Vagina (tissue), 2 donors: ENCODE measurements at regions not wholly inside any gene's neighbourhood (a gene's known extent, or its start where the extent isn't known, plus 50 kb on each side); places are given as distances from the start of the nearest gene placed in this dataset.

ENCODE experiments used
- POLR2A ChIP-seq, 2 donors: fragments of 450-650 bp; IDR thresholded peaks; one replicate each; pipeline ENCODE4 v1.6.1; 2017; ENCODE audit warnings: antibody characterized with exemption in 2 of 2, mild to moderate bottlenecking in 2 of 2, moderate library complexity in 2 of 2
- TF ChIP-seq, protein P1 (sequence below), 3 experiments: fragments of 450-650 bp in 2 of 3; fragments of 200-600 bp in 1 of 3; sonication (generic) in 1 of 3; IDR thresholded peaks; one replicate each; pipeline ENCODE4 v1.5.1; 2017 to 2019; ENCODE audit warnings: antibody characterized with exemption in 3 of 3, mild to moderate bottlenecking in 2 of 3, moderate library complexity in 2 of 3

DNA sequence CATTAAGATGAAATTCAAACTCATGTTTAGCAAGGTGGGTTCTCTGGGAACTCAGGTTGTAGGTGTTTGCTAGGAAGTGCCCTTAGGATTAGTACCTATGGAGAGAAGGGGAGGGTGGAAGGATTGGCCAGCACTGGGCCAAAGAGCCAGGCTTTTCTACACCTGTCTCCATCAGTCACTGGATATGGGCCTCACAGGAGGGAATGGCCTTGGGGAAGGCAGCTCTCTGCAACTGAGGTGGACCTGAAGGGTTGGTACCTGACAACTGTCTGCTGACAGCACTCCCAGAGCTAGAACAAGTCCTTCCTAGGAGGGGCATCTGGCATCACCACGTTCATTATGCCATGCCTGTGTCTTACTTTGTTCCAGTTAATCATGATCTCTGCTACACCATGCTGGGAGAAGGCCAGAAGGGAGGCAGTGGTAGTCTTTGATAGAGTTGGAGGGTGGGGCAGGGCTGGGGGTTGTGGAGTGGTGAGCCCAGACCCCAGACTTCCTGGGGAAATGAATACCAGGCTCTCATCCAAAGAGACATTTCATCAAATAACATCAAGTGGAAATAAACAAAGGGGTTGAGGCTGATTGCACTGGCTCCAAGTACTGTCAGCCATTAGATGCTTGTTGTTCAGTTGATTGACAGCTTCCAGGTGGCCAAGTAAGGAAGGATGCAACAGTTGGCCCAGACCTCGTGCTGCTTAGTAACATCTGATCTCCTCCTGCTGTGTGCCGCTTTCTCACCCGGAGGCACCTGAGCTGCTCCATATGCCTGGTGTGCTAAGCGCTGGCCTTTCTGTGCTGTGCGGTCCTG, 70.6 kb upstream of the PIK3CG start:
- TF ChIP-seq, protein P1, sequence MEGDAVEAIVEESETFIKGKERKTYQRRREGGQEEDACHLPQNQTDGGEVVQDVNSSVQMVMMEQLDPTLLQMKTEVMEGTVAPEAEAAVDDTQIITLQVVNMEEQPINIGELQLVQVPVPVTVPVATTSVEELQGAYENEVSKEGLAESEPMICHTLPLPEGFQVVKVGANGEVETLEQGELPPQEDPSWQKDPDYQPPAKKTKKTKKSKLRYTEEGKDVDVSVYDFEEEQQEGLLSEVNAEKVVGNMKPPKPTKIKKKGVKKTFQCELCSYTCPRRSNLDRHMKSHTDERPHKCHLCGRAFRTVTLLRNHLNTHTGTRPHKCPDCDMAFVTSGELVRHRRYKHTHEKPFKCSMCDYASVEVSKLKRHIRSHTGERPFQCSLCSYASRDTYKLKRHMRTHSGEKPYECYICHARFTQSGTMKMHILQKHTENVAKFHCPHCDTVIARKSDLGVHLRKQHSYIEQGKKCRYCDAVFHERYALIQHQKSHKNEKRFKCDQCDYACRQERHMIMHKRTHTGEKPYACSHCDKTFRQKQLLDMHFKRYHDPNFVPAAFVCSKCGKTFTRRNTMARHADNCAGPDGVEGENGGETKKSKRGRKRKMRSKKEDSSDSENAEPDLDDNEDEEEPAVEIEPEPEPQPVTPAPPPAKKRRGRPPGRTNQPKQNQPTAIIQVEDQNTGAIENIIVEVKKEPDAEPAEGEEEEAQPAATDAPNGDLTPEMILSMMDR (IDR thresholded peaks at IDR 0.05), result no peak
- no peak for TF ChIP-seq POLR2A (IDR thresholded peaks at IDR 0.05)
